Activated CD4-positive, alpha-beta T cell treated with anti-CD3 and anti-CD28 coated beads, Interleukin-2, amount 10 ng/mL, durations not matched to agents 24 days and 14 days (primary cell): ENCODE measurements at regions not wholly inside any gene's neighbourhood (a gene's known extent, or its start where the extent isn't known, plus 50 kb on each side); places are given as distances from the start of the nearest gene placed in this dataset.

Experiments
- DNase-seq: peaks from one replicate; pipeline ENCODE4 v3.0.0; 2022
- H3K27ac Mint-ChIP-seq: one replicate; pipeline ENCODE4 v1.8.0; 2022; ENCODE audit warnings: mild to moderate bottlenecking, mixed read lengths
- H3K27me3 Mint-ChIP-seq: one replicate; pipeline ENCODE4 v1.8.0; 2022; ENCODE audit warnings: mixed read lengths
- H3K36me3 Mint-ChIP-seq: one replicate; pipeline ENCODE4 v1.8.0; 2022; ENCODE audit warnings: low read depth, mild to moderate bottlenecking, mixed read lengths
- H3K4me1 Mint-ChIP-seq: one replicate; pipeline ENCODE4 v1.8.0; 2021; ENCODE audit warnings: mixed read lengths
- H3K4me3 Mint-ChIP-seq: one replicate; pipeline ENCODE4 v1.8.0; 2022; ENCODE audit warnings: mild to moderate bottlenecking, moderate library complexity, mixed read lengths
- H3K9me3 Mint-ChIP-seq: one replicate; pipeline ENCODE4 v1.8.0; 2021; ENCODE audit warnings: mixed read lengths
- intact Hi-C: fragments of 100-400 bp; cut with micrococcal nuclease; formaldehyde crosslinking; loops from one replicate; pipeline ENCODE4 v1.15.1; 2023

DNA sequence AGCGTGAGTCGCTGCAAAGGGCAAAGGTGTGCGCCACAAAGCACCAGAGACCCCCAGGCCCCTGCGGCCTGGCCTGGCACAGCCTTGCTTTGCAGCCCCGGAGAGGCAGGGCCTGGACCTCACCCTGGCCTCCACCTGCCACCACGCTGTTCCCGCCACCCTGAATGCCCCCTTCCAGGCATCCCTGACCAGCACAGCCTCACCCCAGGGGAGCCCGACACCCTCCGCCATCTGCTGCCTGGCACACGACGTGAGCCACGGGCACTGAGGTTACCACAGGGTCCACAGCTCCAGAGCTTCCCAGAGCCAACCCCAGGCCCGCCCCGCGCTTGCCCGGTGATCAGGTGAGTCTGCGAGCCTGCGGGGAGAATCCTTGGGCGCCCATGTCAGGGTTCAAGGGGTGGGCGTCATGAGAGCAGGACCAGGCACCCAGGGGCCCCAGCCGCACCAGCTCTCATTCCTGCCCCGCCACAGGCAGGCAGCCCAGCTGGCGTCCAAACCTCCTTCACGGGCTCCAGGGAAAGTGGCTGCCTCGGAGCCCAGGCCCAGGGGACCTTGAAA is 171.3 kb downstream of the BRD1 start:
- peaks cover 10% of the 10 kb centered on the region for H3K4me1 Mint-ChIP-seq
- peak overlapping the region; percentile 89 for H3K4me3 Mint-ChIP-seq
- no peak for DNase-seq
- H3K36me3 Mint-ChIP-seq: peaks cover 24% of the 10 kb centered on the region
- no peak overlapping the region for H3K27ac Mint-ChIP-seq
- H3K9me3 Mint-ChIP-seq: no peaks in the 10 kb centered on the region
- intact Hi-C loops: no loop called here
- H3K27me3 Mint-ChIP-seq: no peaks in the 10 kb centered on the region

DNA sequence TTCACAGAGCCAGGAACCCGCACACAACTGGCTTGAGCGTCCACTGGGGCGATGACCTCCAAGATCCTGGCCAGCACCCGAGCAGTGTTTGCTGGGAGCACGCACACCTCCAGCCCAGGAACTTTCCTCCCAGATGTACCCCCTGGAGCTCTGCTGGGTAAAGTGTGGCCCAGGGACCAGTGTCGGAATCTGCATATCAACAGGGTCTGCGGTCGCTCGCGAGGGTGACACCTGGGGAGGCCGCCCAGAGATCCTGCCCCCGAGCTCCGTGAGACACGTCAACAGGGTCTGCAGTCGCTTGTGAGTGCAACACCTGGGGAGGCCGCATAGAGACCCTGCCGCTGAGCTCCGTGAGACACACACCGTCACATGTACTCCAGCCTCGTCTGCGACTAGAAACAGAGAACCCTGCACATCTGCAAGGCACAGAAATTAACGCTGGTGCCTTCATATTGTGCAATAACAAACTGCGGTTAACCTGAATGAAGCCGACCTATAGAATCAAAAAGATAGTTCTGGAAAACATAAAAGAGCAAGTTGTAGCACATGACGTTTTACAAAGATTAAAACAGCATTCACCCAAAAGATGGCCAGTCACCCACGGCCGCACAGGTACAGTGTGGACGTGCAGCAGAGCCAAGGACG is 172.4 kb downstream of the BRD1 start:
- Mint-ChIP-seq H3K27me3 (no peaks in the 10 kb centered on the region), H3K9me3 (no peaks in the 10 kb centered on the region), H3K4me3 (peak overlapping the region; percentile 89), H3K27ac (no peak overlapping the region), H3K36me3 (peaks cover 28% of the 10 kb centered on the region), H3K4me1 (peaks cover 13% of the 10 kb centered on the region)
- no peak for DNase-seq
- intact Hi-C loops: no loop called here

DNA sequence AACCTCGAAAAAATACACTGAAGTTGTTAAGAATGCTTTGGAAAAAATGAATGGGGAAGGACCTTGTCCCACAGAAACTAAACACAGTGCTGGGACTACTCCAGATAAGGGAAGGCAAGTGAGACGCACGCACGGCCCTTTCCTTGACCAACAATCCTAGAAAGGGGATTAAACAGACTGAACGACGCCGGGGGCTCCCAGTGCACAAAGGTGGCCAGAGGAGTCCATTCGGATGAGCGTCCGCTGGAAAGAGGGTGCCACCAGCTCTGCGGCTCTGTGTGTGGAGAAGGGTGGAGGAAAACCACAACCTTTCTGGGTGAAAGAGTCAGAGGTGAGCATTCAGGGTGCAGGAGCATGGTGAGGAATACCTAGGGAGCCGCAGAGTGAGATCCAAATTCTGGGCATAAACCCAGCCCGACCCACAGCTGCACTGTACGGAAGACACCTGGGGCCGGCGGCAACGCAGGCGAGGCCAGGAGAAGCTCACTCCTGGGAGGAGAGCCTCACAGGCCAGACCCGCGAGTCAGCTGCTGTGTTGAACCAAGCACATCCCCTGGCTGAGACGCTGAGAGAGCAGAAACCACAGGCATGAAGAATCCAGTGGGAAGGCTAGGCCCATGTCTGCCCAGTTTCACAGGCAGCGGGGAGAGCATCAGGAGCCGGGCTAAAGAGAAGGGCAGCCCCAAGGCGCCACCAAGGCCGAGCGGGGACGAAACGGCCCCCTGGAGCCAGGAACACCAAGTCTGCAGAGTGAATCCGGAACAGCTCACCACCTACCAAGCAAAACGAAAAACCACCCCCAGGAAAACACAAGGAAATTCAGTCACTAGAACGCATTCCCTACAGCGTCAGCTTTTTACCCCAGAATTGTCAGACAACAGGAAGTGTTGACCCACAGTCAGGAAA is 177.1 kb downstream of the BRD1 start:
- Mint-ChIP-seq H3K9me3 (no peaks in the 10 kb centered on the region), H3K36me3 (peaks cover 31% of the 10 kb centered on the region), H3K27ac (no peak overlapping the region), H3K4me1 (peaks cover 12% of the 10 kb centered on the region), H3K27me3 (no peaks in the 10 kb centered on the region), H3K4me3 (no peak overlapping the region)
- DNase-seq: no peak
- intact Hi-C loops: no loop called here

DNA sequence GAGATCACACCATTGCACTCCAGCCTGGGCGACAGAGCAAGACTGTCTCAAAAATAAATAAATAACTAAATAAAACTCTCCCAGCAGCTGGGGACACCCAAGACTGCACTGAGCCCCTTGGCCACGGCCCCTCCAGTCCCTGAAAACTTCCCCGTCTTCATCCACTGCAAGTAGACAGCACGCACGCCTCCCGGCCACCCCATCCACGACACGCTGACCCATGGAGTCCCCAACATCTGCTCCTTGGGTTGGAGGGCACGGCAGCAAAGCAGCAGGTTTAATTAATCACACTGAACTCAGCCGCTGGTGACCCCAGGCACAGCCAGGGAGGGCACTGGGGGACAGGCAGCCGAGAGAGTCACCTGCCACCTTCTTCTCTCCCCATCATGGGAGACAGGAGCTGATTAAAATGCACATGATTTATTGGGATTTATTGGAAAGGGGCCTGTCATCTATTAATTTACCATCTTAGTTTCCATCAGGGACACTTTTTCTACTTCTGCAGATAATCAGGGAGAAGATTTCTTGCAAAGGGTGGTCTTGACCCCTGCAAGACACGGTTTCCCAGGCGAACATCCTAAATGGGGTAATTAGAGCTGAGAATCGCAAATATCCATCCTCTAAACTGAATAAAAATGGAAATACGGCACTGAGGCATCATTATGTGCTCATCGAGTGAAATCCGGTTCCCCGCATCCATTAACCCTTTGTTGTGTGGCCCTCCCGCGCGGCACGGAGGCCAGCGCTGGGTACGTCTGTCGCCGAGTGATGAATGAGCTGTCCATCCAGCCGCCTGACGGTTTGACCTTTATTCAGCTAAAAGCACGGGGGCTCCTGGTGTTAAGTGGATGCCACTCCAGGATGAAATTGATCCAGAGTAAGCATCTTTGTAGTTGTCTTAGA is 178.3 kb downstream of the BRD1 start:
- no peak overlapping the region for H3K27ac Mint-ChIP-seq
- H3K36me3 Mint-ChIP-seq: peaks cover 26% of the 10 kb centered on the region
- no peak overlapping the region for H3K4me3 Mint-ChIP-seq
- no peaks in the 10 kb centered on the region for H3K27me3 Mint-ChIP-seq
- peaks cover 8% of the 10 kb centered on the region for H3K4me1 Mint-ChIP-seq
- intact Hi-C loops: no loop called here
- DNase-seq: no peak
- H3K9me3 Mint-ChIP-seq: no peaks in the 10 kb centered on the region

DNA sequence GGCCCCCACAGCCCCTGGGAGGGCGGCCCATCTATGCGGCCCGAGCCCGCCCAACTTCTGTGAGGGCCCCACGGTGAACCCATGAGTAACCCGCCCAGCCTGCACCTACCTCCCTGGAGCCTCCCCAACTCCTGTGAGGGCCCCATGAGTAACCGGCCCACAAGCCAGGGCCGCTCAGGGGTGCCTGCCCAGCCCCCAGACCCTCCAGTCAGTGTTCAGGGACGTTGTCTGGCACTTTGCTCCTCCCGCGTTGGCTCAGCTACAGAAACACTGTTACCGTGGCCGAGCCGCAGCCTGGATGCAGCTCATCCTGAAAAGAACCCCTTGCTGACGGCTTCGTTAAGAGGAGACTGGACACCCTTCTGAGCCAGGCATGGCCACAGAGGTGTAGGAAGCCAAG is 179.6 kb downstream of the BRD1 start:
- H3K27ac Mint-ChIP-seq: no peak overlapping the region
- H3K4me1 Mint-ChIP-seq: peaks cover 8% of the 10 kb centered on the region
- intact Hi-C loops: no loop called here
- no peak for DNase-seq
- H3K36me3 Mint-ChIP-seq: peaks cover 27% of the 10 kb centered on the region
- no peaks in the 10 kb centered on the region for H3K9me3 Mint-ChIP-seq
- H3K4me3 Mint-ChIP-seq: no peak overlapping the region
- no peaks in the 10 kb centered on the region for H3K27me3 Mint-ChIP-seq

GRCh38 chr22:49647627-49648026 is 180.0 kb downstream of the BRD1 start:
- no peaks in the 10 kb centered on the region for H3K9me3 Mint-ChIP-seq
- DNase-seq: no peak
- H3K27ac Mint-ChIP-seq: no peak overlapping the region
- H3K4me1 Mint-ChIP-seq: peaks cover 8% of the 10 kb centered on the region
- no peak overlapping the region for H3K4me3 Mint-ChIP-seq
- peaks cover 26% of the 10 kb centered on the region for H3K36me3 Mint-ChIP-seq
- intact Hi-C loops: no loop called here
- no peaks in the 10 kb centered on the region for H3K27me3 Mint-ChIP-seq

- Mint-ChIP-seq H3K36me3 (peaks cover 21% of the 10 kb centered on the region), H3K4me3 (no peak overlapping the region), H3K9me3 (no peaks in the 10 kb centered on the region), H3K27me3 (no peaks in the 10 kb centered on the region), H3K4me1 (peaks cover 8% of the 10 kb centered on the region), H3K27ac (no peak overlapping the region)
- DNase-seq: no peak
- intact Hi-C loops: no loop called here
Observed at GRCh38 chr22:49646876-49647275, 180.8 kb downstream of the BRD1 start.

GRCh38 chr22:49645791-49646550 is 181.7 kb downstream of the BRD1 start:
- H3K36me3 Mint-ChIP-seq: peaks cover 20% of the 10 kb centered on the region
- DNase-seq: no peak

DNA sequence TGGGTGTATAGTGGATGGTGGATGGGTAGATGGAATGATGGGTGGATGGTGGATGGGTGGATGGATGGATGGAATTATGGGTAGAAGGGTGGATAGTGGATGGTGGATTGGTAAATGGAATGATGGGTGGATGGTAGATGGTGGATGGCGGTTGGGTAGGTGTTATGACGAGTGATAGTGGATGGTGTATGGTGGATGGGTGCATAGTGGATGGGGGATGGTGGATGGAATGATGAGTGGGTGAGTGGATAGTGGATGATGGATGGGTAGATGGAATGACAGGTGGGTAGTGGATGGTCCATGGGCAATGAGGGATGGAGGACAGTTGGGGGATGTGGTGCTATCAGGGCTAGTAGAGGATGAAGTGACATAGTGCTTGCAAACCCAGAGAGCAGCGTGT is 182.4 kb downstream of the BRD1 start:
- H3K36me3 Mint-ChIP-seq: peaks cover 17% of the 10 kb centered on the region
- H3K27ac Mint-ChIP-seq: no peak overlapping the region
- no peak overlapping the region for H3K4me3 Mint-ChIP-seq
- H3K9me3 Mint-ChIP-seq: no peaks in the 10 kb centered on the region
- no peaks in the 10 kb centered on the region for H3K27me3 Mint-ChIP-seq
- intact Hi-C loops: no loop called here
- DNase-seq: no peak
- peaks cover 5% of the 10 kb centered on the region for H3K4me1 Mint-ChIP-seq

More at GRCh38 chr22:49645791-49646550, 181.7 kb downstream of the BRD1 start:
- Mint-ChIP-seq H3K4me1 (peaks cover 7% of the 10 kb centered on the region), H3K27me3 (no peaks in the 10 kb centered on the region), H3K27ac (no peak overlapping the region), H3K4me3 (no peak overlapping the region), H3K9me3 (no peaks in the 10 kb centered on the region)
- intact Hi-C loops: no loop called here

- intact Hi-C loops: no loop called here
- Mint-ChIP-seq H3K9me3 (no peaks in the 10 kb centered on the region), H3K36me3 (peaks cover 10% of the 10 kb centered on the region), H3K4me3 (no peak overlapping the region), H3K4me1 (peaks cover 5% of the 10 kb centered on the region), H3K27ac (no peak overlapping the region), H3K27me3 (no peaks in the 10 kb centered on the region)
- DNase-seq: no peak
Observed at GRCh38 chr22:49643998-49644397, 183.7 kb downstream of the BRD1 start.

DNA sequence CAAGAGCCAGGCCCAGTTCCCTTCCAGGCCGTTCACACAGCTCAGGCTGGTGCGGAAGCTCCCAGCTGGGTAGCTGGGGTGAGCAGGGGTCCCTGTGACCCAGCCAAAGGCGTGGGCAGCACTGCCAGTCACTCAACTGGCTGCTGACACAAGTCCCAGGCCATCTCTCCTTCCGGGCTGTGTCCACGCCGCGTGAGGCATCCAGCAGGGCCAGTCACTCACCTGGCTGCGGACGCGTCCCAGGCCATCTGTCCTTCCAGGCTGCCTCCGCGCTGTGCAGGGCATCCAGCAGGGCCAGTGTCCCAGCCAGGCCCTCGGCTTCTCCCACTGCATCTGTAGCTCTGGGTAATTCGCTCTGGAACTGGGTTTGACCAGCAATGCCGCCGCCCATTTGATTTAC is 184.2 kb downstream of the BRD1 start:
- no peak overlapping the region for H3K4me3 Mint-ChIP-seq
- H3K4me1 Mint-ChIP-seq: peaks cover 5% of the 10 kb centered on the region
- intact Hi-C loops: no loop called here
- no peak for DNase-seq
- peaks cover 10% of the 10 kb centered on the region for H3K36me3 Mint-ChIP-seq
- no peaks in the 10 kb centered on the region for H3K9me3 Mint-ChIP-seq
- no peak overlapping the region for H3K27ac Mint-ChIP-seq
- H3K27me3 Mint-ChIP-seq: no peaks in the 10 kb centered on the region

DNA sequence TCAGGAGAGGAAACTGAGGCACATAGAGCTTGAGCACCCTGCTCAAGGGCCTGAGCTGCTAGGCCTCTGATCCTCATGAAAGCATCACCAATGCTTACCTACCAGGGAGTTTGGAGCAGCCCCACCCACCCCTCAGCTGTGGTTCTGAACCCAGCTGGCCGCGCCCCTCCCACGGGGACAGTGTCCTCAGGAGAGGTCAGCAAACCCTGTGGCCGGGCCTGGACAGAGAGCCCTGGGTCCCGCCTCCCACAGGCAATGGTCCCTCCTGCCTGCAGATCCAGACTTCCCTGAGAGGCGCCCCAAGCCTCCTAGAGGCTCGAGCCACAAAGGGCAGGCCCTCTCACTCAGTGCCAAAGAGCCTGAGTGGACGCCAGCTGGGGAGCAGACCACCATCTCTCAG is 184.9 kb downstream of the BRD1 start:
- H3K4me1 Mint-ChIP-seq: peaks cover 5% of the 10 kb centered on the region
- no peak for DNase-seq
- H3K27ac Mint-ChIP-seq: no peak overlapping the region
- H3K4me3 Mint-ChIP-seq: no peak overlapping the region
- no peaks in the 10 kb centered on the region for H3K27me3 Mint-ChIP-seq
- no peaks in the 10 kb centered on the region for H3K9me3 Mint-ChIP-seq
- intact Hi-C loops: no loop called here
- peaks cover 10% of the 10 kb centered on the region for H3K36me3 Mint-ChIP-seq

DNA sequence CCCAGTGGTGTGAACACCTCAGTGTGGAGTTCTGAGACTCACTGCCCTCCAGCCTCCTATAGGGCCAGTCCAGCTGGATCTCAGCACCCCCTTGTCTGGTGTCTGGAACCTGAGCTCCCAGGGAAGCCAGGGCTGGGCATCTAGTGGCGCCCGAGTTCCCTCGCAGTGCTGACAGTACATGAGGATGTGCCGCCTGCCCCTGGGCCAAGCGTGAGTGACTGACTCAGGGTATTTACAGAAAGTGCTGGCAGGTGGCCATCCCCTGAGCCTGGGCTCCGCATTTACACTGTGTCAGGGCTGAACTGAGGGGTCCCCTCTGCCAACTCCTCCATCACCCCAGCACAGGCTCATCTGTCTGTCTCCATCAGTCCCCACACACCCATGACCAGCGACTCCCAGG is 185.3 kb downstream of the BRD1 start:
- peaks cover 10% of the 10 kb centered on the region for H3K36me3 Mint-ChIP-seq
- H3K4me3 Mint-ChIP-seq: no peak overlapping the region
- H3K27me3 Mint-ChIP-seq: no peaks in the 10 kb centered on the region
- no peak for DNase-seq
- H3K4me1 Mint-ChIP-seq: peaks cover 5% of the 10 kb centered on the region
- intact Hi-C loops: no loop called here
- H3K27ac Mint-ChIP-seq: no peak overlapping the region
- no peaks in the 10 kb centered on the region for H3K9me3 Mint-ChIP-seq
